NCI-H226 (cell line): ENCODE measurements at regions not wholly inside any gene's neighbourhood (a gene's known extent, or its start where the extent isn't known, plus 50 kb on each side); places are given as distances from the start of the nearest gene placed in this dataset.
"Not testable (repeated sequence)": the region's sequence is repeated elsewhere in the genome, so short reads cannot be mapped to it uniquely, and the experiment has no call there.

ENCODE experiments used
- DNase-seq: peaks from one replicate; pipeline ENCODE4 v3.0.0-alpha.2; 2015

- no peak for DNase-seq
These were observed 1400.0 kb downstream of the CDY2B start for GRCh38 chrY:16480031-16480430.

DNA sequence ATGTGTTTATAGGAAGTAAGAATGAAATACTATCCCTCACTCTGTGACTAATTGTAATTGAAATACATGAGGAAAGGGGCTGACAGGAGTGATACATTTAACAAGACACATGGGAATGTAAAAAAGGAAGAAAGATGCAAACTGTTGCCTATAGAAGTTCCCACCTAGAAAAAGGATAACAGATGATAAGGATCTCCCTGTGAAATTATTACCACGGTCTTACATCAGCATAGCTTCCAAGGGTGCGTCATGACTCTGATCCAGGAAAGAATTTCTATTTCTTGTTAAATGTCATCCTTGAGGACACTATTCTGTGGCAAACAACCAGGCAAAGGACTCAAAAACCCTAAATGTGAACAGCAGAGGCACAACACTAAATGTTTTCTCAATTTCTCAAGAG lies 1406.0 kb downstream of the CDY2B start:
- no peak for DNase-seq

DNA sequence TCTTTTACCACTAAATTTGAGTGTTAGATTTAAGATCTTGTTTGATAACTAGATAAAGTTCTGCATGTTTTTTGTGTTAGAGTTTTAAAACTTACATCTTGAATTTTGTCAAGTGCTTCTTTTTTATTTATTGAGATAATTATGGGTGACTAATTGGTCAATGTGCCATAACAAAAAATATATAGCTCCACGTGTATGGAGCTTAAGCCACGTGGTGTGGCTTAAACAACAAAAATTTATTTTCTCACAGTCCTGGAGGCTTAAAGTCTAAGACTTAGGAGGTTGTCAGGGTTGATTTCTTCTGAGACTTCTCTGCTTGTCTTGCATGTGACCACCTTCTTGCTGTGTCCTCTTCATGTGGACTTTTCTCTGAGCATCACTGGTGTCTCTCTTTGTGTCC lies 1425.2 kb downstream of the CDY2B start:
- no peak for DNase-seq

- no peak for DNase-seq
These were observed 1433.9 kb downstream of the CDY2B start for GRCh38 chrY:16446152-16446551.

GRCh38 chrY:16409206-16409923 lies 1470.7 kb downstream of the CDY2B start:
- not testable (repeated sequence) for DNase-seq

DNA sequence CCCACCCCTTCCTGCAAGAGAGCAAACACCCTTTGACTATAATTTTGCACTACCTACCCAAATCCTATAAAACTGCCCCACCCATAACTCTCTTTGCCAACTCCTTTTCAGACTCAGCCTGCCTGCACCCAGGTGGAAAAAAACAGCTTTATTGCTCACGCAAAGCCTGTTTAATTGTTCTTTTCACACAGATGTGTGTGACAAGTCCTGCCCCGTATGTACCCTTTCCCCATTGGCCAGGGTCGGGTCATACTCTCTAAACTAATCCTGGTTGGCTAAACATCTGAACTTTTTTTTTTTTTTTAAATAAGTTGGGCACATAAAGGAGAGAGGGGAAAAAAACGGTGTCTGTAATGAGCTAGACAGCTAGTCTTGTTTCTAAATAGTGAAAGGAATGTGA lies 1500.6 kb downstream of the CDY2B start:
- not testable (repeated sequence) for DNase-seq

DNA sequence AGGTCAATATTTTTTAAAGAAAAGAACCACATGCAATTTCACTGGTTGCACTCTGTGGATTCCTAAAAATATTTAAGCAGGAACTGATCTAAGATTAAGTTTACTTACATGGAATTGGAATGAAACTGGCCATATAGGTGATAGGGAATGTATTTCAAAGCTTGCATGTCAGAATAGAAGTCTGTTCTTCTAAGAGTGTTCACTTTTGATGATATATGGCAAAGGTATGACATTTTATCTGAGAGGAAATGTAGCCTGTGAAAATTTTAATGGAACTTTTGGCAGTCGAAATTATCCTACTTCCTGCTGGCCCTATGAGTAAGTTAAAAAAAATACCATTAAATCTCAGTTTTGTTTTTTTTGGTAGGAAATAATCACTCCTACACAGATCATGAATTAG lies 1538.4 kb downstream of the CDY2B start:
- not testable (repeated sequence) for DNase-seq

DNA sequence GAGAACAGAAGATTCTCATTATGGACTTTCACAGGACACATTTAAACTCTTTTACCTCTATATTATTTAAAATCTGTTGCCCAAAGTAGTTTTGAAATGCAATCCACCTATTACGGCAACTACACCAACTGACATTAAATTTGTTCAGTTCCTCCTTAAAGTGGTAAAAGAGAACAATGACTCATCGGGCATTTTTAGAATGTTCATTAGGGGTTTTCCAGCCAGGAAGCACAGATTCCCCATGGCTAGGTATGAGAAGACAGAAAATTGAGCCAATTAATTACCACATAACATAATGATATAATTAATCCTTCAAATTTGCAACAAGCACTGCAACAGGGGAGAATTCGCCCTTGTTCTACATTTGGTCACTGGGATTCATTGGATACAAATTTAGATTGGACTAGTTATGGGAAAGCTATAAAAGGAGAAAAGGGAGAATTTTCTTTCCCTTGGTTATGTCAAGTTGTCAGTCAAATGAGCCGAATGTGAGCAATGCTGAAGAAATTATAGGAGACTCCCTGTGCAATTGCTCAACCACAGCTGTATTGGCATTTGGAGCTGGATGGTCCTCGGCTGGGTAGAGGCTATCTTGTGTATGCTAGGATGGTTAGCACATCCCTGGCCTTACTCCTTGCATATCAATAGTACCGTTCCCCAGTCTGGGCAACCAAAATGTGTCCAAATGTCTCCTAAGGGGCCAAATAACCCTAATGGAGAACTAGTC lies 1549.8 kb downstream of the CDY2B start:
- DNase-seq, result not testable (repeated sequence)

DNA sequence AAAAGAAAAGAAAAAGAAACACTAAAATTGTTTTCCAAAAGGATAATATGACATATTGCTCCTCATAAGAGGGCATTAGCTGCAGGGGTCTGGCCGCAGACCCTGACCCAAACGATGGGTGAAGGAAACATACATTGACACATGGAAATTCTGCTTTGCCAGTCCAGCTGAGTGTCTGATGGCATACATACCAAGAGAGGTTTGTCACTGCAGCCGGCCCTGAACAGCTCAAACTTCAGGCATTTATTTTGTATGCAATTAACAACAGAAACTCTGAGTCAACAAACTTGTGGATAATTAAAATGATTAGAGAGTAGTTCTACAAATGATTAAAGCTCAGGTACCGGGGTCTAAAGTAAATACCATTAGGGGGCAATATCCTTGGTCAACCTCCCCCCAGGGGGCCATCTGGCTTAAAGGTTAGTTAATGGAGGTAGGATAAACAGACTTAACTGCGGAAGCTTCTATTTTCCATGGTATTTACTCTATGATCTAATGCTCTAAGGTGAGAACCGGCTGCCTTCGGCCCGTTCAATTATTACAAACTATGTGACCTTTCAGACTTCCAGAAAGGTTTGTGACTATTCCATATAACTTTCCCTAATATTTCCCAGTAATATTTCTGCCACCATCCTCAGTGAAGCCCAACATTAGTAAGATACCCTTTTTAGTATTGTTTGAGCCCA lies 1550.7 kb downstream of the CDY2B start:
- not testable (repeated sequence) for DNase-seq
